ENCODE measurements at regions not wholly inside any gene's neighbourhood (a gene's known extent, or its start where the extent isn't known, plus 50 kb on each side); places are given as distances from the start of the nearest gene placed in this dataset.

GRCh38 chr15:95655089-95655607, 675.4 kb upstream of the NR2F2 start:
- no peak for TF ChIP-seq CREB1 (CRISPR knock-in tag; IDR thresholded peaks at IDR 0.05; ENCODE audit: low read depth)
- TF ChIP-seq REST (IDR thresholded peaks at IDR 0.05; ENCODE audit: unreplicated experiment) = no peak
- TF ChIP-seq POLR2AphosphoS5 (IDR thresholded peaks at IDR 0.05; ENCODE audit: low read depth) = no peak
- TF ChIP-seq EZH2 (IDR thresholded peaks at IDR 0.05; ENCODE audit: low read depth, unreplicated experiment) = no peak
- TF ChIP-seq CTCF (conservative IDR thresholded peaks at IDR 0.05; ENCODE audit: low read depth in 2 of 2) = no peak
- TF ChIP-seq ETS1 (IDR thresholded peaks at IDR 0.05) = no peak
- no peak for TF ChIP-seq EZH2phosphoT487 (IDR thresholded peaks at IDR 0.05; ENCODE audit: unreplicated experiment)
- no peak for TF ChIP-seq NANOG (IDR thresholded peaks at IDR 0.05; ENCODE audit: borderline replicate concordance)
- no peak for TF ChIP-seq JUNB (IDR thresholded peaks at IDR 0.05; ENCODE audit: unreplicated experiment)
- no peak for TF ChIP-seq STAT1 (IDR thresholded peaks at IDR 0.05; ENCODE audit: unreplicated experiment)
- no peak for TF ChIP-seq ZNF114 (CRISPR knock-in tag; IDR thresholded peaks at IDR 0.05)
